ENCODE measurements at regions not wholly inside any gene's neighbourhood (a gene's known extent, or its start where the extent isn't known, plus 50 kb on each side); places are given as distances from the start of the nearest gene placed in this dataset.
"Not testable (repeated sequence)": the region's sequence is repeated elsewhere in the genome, so short reads cannot be mapped to it uniquely, and the experiment has no call there.

GRCh38 chr18:41113885-41114482 is 841.0 kb upstream of the PIK3C3 start:
- DNase-seq = peak; percentile 91

GRCh38 chr18:41099451-41099850 is 855.6 kb upstream of the PIK3C3 start:
- no peak for DNase-seq

GRCh38 chr18:41096504-41096903 is 858.5 kb upstream of the PIK3C3 start:
- peak; percentile 63 for DNase-seq

- no peak for DNase-seq
Measured at GRCh38 chr18:41077076-41077475, 878.0 kb upstream of the PIK3C3 start.

- DNase-seq = peak; percentile 95
Measured at GRCh38 chr18:41075212-41075611, 879.8 kb upstream of the PIK3C3 start.

- DNase-seq = peak; percentile 93
Measured at GRCh38 chr18:41073372-41073954, 881.6 kb upstream of the PIK3C3 start.

GRCh38 chr18:41072946-41073345 is 882.1 kb upstream of the PIK3C3 start:
- DNase-seq = no peak

- no peak for DNase-seq
Measured at GRCh38 chr18:41071826-41072225, 883.2 kb upstream of the PIK3C3 start.

GRCh38 chr18:41069167-41069566 is 885.9 kb upstream of the PIK3C3 start:
- DNase-seq = no peak

- no peak for DNase-seq
Measured at GRCh38 chr18:41064916-41065315, 890.1 kb upstream of the PIK3C3 start.

GRCh38 chr18:41060967-41061366 is 894.1 kb upstream of the PIK3C3 start:
- DNase-seq = no peak

- DNase-seq = no peak
Measured at GRCh38 chr18:41059126-41059415, 896.0 kb upstream of the PIK3C3 start.

- DNase-seq = peak; percentile 60
Measured at GRCh38 chr18:41058351-41059125, 896.5 kb upstream of the PIK3C3 start.

GRCh38 chr18:41052625-41053024 is 902.4 kb upstream of the PIK3C3 start:
- no peak for DNase-seq

GRCh38 chr18:41046250-41046649 is 908.8 kb upstream of the PIK3C3 start:
- DNase-seq = not testable (repeated sequence)

GRCh38 chr18:41043876-41044275 is 911.2 kb upstream of the PIK3C3 start:
- DNase-seq = no peak

GRCh38 chr18:41042866-41043265 is 912.2 kb upstream of the PIK3C3 start:
- peak; percentile 14 for DNase-seq

GRCh38 chr18:41038071-41038470 is 917.0 kb upstream of the PIK3C3 start:
- DNase-seq = peak; percentile 6

- DNase-seq = no peak
Measured at GRCh38 chr18:41036346-41036745, 918.7 kb upstream of the PIK3C3 start.

- no peak for DNase-seq
Measured at GRCh38 chr18:41034413-41034812, 920.6 kb upstream of the PIK3C3 start.

GRCh38 chr18:41025666-41026065 is 929.4 kb upstream of the PIK3C3 start:
- no peak for DNase-seq

GRCh38 chr18:41024792-41025191 is 930.2 kb upstream of the PIK3C3 start:
- DNase-seq = no peak

- DNase-seq = peak; percentile 36
Measured at GRCh38 chr18:41022484-41022883, 932.5 kb upstream of the PIK3C3 start.

- DNase-seq = no peak
Measured at GRCh38 chr18:41021089-41021488, 933.9 kb upstream of the PIK3C3 start.

- DNase-seq = no peak
Measured at GRCh38 chr18:41012194-41012593, 942.8 kb upstream of the PIK3C3 start.
